Panc1 (cell line): ENCODE measurements at regions not wholly inside any gene's neighbourhood (a gene's known extent, or its start where the extent isn't known, plus 50 kb on each side); places are given as distances from the start of the nearest gene placed in this dataset.

Experiments
- ATAC-seq: fragments of 200-7000 bp; cut with Tn5 transposase; 2 replicates; pipeline ENCODE4 v1.9.1; 2020; ENCODE audit warnings: mild to moderate bottlenecking, moderate library complexity
- BruUV-seq: library from RNA; stranded (reverse); fragments of 400-500 nt; replicated peaks from 2 replicates; lab custom pipeline; 2021; lab: Mats Ljungman, UMichigan
- CTCF ChIA-PET: fragments of 300-600 bp; sonication (Branson Sonifier 250); formaldehyde crosslinking; loops from one replicate; lab custom pipeline; 2022; ENCODE audit warnings: antibody characterized with exemption; lab: Charles Lee
- POLR2A ChIA-PET: fragments of 300-600 bp; sonication (Branson Sonifier 250); formaldehyde crosslinking; loops from one replicate; lab custom pipeline; 2022; ENCODE audit warnings: antibody characterized with exemption; lab: Charles Lee
- DNase-seq: peaks from one replicate; pipeline ENCODE4 v3.0.0-alpha.2; 2010; ENCODE audit warnings: low read depth, low spot score
- H3K27ac ChIP-seq: 2 replicates; pipeline ENCODE4 v1.5.1; 2011; ENCODE audit warnings: mild to moderate bottlenecking, low read length, inconsistent platforms
- H3K27me3 ChIP-seq: fragments of 200-500 bp; sonication (Bioruptor generic); 2 replicates; pipeline ENCODE4 v1.6.0; 2014; ENCODE audit warnings: low read length, inconsistent platforms; ENCODE audit not compliant: control insufficient read depth, insufficient read depth
- H3K36me3 ChIP-seq: fragments of 200-500 bp; sonication (Bioruptor generic); 2 replicates; pipeline ENCODE4 v1.5.1; 2014; ENCODE audit warnings: inconsistent platforms, mild to moderate bottlenecking, low read length, moderate library complexity; ENCODE audit not compliant: control insufficient read depth, insufficient read depth
- H3K4me1 ChIP-seq: 2 replicates; pipeline ENCODE4 v1.5.1; 2011; ENCODE audit warnings: inconsistent platforms, mild to moderate bottlenecking, low read length, moderate library complexity; ENCODE audit not compliant: control insufficient read depth, insufficient read depth
- H3K4me3 ChIP-seq, 2 experiments: 2 replicates each; pipeline ENCODE4 v1.5.1; 2011 to 2012; ENCODE audit warnings: low read depth in 2 of 2, low read length in 2 of 2, mild to moderate bottlenecking in 2 of 2, inconsistent platforms in 1 of 2, moderate library complexity in 1 of 2
- H3K9me3 ChIP-seq: fragments of 200-500 bp; sonication (Bioruptor generic); 2 replicates; pipeline ENCODE4 v1.5.1; 2014; ENCODE audit warnings: low read depth, mild to moderate bottlenecking, inconsistent platforms, low read length, moderate library complexity; ENCODE audit not compliant: control insufficient read depth, insufficient read depth
- CTCF ChIP-seq: fragments of 450-650 bp; IDR thresholded peaks from 2 replicates; pipeline ENCODE4 v1.5.1; 2017; ENCODE audit warnings: mild to moderate bottlenecking
- POLR2AphosphoS5 ChIP-seq: IDR thresholded peaks from 2 replicates; pipeline ENCODE4 v1.6.1; 2012; ENCODE audit warnings: mild to moderate bottlenecking, low read depth, low read length, moderate library complexity
- REST ChIP-seq, 2 experiments: IDR thresholded peaks; 2 replicates each; pipeline ENCODE4 v1.6.1; 2011 to 2012; ENCODE audit warnings: low read depth in 2 of 2, control low read depth in 1 of 2, low read length in 1 of 2, mild to moderate bottlenecking in 1 of 2, moderate library complexity in 1 of 2; ENCODE audit not compliant: insufficient read depth in 1 of 2
- SIN3A ChIP-seq: IDR thresholded peaks from 2 replicates; pipeline ENCODE4 v1.6.1; 2012; ENCODE audit warnings: low read depth, mild to moderate bottlenecking, low read length, moderate library complexity, borderline replicate concordance; ENCODE audit not compliant: insufficient read depth
- TCF7L2 ChIP-seq: IDR thresholded peaks from 2 replicates; pipeline ENCODE4 v1.6.1; 2011; ENCODE audit warnings: mild to moderate bottlenecking, low read depth, low read length, inconsistent platforms
- in situ Hi-C: cut with HindIII; loops from 2 replicates; pipeline ENCODE4 v1.10.0; 2016; ENCODE audit warnings: low sequenced_read_pairs, low pct_unique_long_range_greater_than_20kb
- intact Hi-C: fragments of 100-400 bp; cut with micrococcal nuclease; formaldehyde crosslinking; loops from one replicate; pipeline ENCODE4 v1.10.0; 2022; ENCODE audit not compliant: unreplicated experiment

- ATAC-seq (no peak), DNase-seq (no peak)
- BruUV-seq: no TSS peak
- POLR2A ChIA-PET: no interaction called here
- TF ChIP-seq REST (IDR thresholded peaks at IDR 0.05; ENCODE audit: insufficient read depth in 1 of 2, low read depth in 2 of 2, low read length in 1 of 2): no peak
- no peak for TF ChIP-seq CTCF
- no peak for TF ChIP-seq POLR2AphosphoS5
- no peaks in the 10 kb centered on the region for H3K36me3 ChIP-seq
- in situ Hi-C loops: no loop called here
- no peak overlapping the region for H3K4me3 ChIP-seq
- intact Hi-C loops: no loop called here
- no peaks in the 10 kb centered on the region for H3K27me3 ChIP-seq
- H3K4me1 ChIP-seq: no peaks in the 10 kb centered on the region
- CTCF ChIA-PET: no interaction called here
- H3K9me3 ChIP-seq: no peaks in the 10 kb centered on the region
- H3K27ac ChIP-seq: no peak overlapping the region
These were observed 329.2 kb downstream of the DHX35 start for GRCh38 chr20:39291301-39291700.

- in situ Hi-C loops: no loop called here
These were observed 328.4 kb downstream of the DHX35 start for GRCh38 chr20:39290575-39290974.

More at GRCh38 chr20:39290575-39290974, 328.4 kb downstream of the DHX35 start:
- ChIA-PET CTCF (no interaction called here), POLR2A (no interaction called here)
- DNase-seq (no peak), ATAC-seq (no peak)
- no TSS peak for BruUV-seq
- H3K4me1 ChIP-seq: no peaks in the 10 kb centered on the region
- H3K9me3 ChIP-seq: no peaks in the 10 kb centered on the region
- no peak overlapping the region for H3K4me3 ChIP-seq
- no peaks in the 10 kb centered on the region for H3K36me3 ChIP-seq
- no peak for TF ChIP-seq SIN3A
- no peak for TF ChIP-seq REST (IDR thresholded peaks at IDR 0.05; ENCODE audit: insufficient read depth in 1 of 2, low read depth in 2 of 2, low read length in 1 of 2)
- TF ChIP-seq TCF7L2: no peak
- no peak overlapping the region for H3K27ac ChIP-seq
- H3K27me3 ChIP-seq: no peaks in the 10 kb centered on the region
- intact Hi-C loops: no loop called here
